HepG2 (cell line): ENCODE measurements at regions not wholly inside any gene's neighbourhood (a gene's known extent, or its start where the extent isn't known, plus 50 kb on each side); places are given as distances from the start of the nearest gene placed in this dataset.
A peak's percentile ranks its signal among the peaks of the same experiment; 100 is the strongest.

Experiments
- ATAC-seq: fragments of 200-7000 bp; cut with Tn5 transposase; 3 replicates; pipeline ENCODE4 v1.9.1; 2020; ENCODE audit warnings: mild to moderate bottlenecking, moderate library complexity
- BruUV-seq: library from RNA; stranded (reverse); fragments of 400-500 nt; replicated peaks from 2 replicates; lab custom pipeline; 2021; lab: Mats Ljungman, UMichigan
- CTCF ChIA-PET: fragments of 300-600 bp; formaldehyde crosslinking; extraction: SDS; loops from one replicate; lab custom pipeline; 2021; ENCODE audit warnings: low total read pairs, inconsistent platforms, low intra/inter-chr PET ratio; lab: Yijun Ruan, JAX
- POLR2A ChIA-PET: fragments of 350-600 bp; sonication (Branson Sonifier 250); formaldehyde crosslinking; loops from one replicate; lab custom pipeline; 2020; ENCODE audit warnings: antibody characterized with exemption, inconsistent platforms; lab: Yijun Ruan, JAX
- DNase-seq: peaks from one replicate; pipeline ENCODE4 v3.0.0-alpha.2; 2015; ENCODE audit warnings: low spot score
- FAIRE-seq: peaks from 3 replicates; lab custom pipeline; 2011; peaks lifted over from hg19 to GRCh38; lab: Jason Lieb, UNC
- H2AFZ ChIP-seq: one replicate; pipeline ENCODE4 v1.6.1; 2011; ENCODE audit warnings: low read length, inconsistent platforms
- H3K27ac ChIP-seq: fragments of 300-600 bp; 3 replicates; pipeline ENCODE4 v1.8.0; 2011; ENCODE audit warnings: mixed run types, mild to moderate bottlenecking, mixed read lengths, low read length, inconsistent platforms; ENCODE audit not compliant: insufficient read depth; ENCODE audit errors: extremely low read length
- H3K27me3 ChIP-seq, 2 experiments: fragments of 200-600 bp in 1 of 2; 2 replicates in 1 of 2; 3 replicates in 1 of 2; pipeline versions ENCODE4 v1.6.0 to v1.8.0; 2011; ENCODE audit warnings: low read length in 2 of 2, mild to moderate bottlenecking in 2 of 2, moderate library complexity in 2 of 2, inconsistent platforms in 1 of 2; ENCODE audit not compliant: insufficient read depth in 2 of 2, control insufficient read depth in 1 of 2
- H3K36me3 ChIP-seq, 2 experiments: fragments of 200-600 bp in 1 of 2; replicated peaks in 1 of 2; 2 replicates in 1 of 2; 3 replicates in 1 of 2; pipeline versions ENCODE4 v1.5.1 to v1.8.0; 2011; ENCODE audit warnings: low read length in 2 of 2, inconsistent platforms in 1 of 2; ENCODE audit not compliant: insufficient read depth in 2 of 2, control insufficient read depth in 1 of 2
- H3K4me1 ChIP-seq: 2 replicates; pipeline ENCODE4 v1.5.1; 2012; ENCODE audit warnings: low read length, inconsistent platforms; ENCODE audit not compliant: insufficient read depth
- H3K4me2 ChIP-seq: 2 replicates; pipeline ENCODE4 v1.6.0; 2011; ENCODE audit warnings: low read depth, low read length, inconsistent platforms
- H3K4me3 ChIP-seq, 3 experiments: fragments of 200-600 bp in 1 of 3; sonication (generic), shearing (Covaris generic) in 1 of 3; replicated peaks in 1 of 3; 2 replicates each; pipeline ENCODE4 v1.5.1; 2011 to 2016; ENCODE audit warnings: low read length in 3 of 3, inconsistent platforms in 2 of 3, low read depth in 2 of 3, mild to moderate bottlenecking in 2 of 3, control low read depth in 1 of 3, mixed read lengths in 1 of 3; ENCODE audit not compliant: insufficient read depth in 1 of 3
- H3K79me2 ChIP-seq: one replicate; pipeline ENCODE4 v1.6.1; 2011; ENCODE audit warnings: low read length, inconsistent platforms; ENCODE audit not compliant: insufficient read depth
- H3K9ac ChIP-seq: 2 replicates; pipeline ENCODE4 v1.6.0; 2011; ENCODE audit warnings: mild to moderate bottlenecking, low read depth, low read length, inconsistent platforms; ENCODE audit not compliant: insufficient read depth
- H3K9me3 ChIP-seq: 2 replicates; pipeline ENCODE4 v1.5.1; 2012; ENCODE audit warnings: mild to moderate bottlenecking, low read length
- H4K20me1 ChIP-seq: 2 replicates; pipeline ENCODE4 v1.6.0; 2011; ENCODE audit warnings: inconsistent platforms, mild to moderate bottlenecking, low read length, moderate library complexity; ENCODE audit not compliant: insufficient read depth
- CTCF ChIP-seq: sonication (generic); formaldehyde crosslinking; IDR thresholded peaks from 2 replicates; pipeline ENCODE4 v1.5.0; 2020; ENCODE audit warnings: mild to moderate bottlenecking, missing genetic modification reagents, moderate library complexity
- MAFF ChIP-seq: IDR thresholded peaks from 2 replicates; pipeline ENCODE4 v1.6.1; 2011; ENCODE audit warnings: low read depth, low read length, improper control_type of control experiment
- MAFK ChIP-seq, 2 experiments: IDR thresholded peaks in 1 of 2; conservative IDR thresholded peaks in 1 of 2; 2 replicates each; pipeline ENCODE4 v1.6.1; 2011; ENCODE audit warnings: improper control_type of control experiment in 2 of 2, low read length in 2 of 2
- MIER3 ChIP-seq: IDR thresholded peaks from 2 replicates; pipeline ENCODE4 v1.6.1; 2016; ENCODE audit warnings: missing compliant biosample characterization, borderline replicate concordance
- PBX2 ChIP-seq: IDR thresholded peaks from 2 replicates; pipeline ENCODE4 v1.6.1; 2016; ENCODE audit warnings: control low read depth
- SMC3 ChIP-seq: IDR thresholded peaks from 2 replicates; pipeline ENCODE4 v1.6.1; 2011; ENCODE audit warnings: low read length, improper control_type of control experiment
- STAG1 ChIP-seq: sonication (generic); formaldehyde crosslinking; IDR thresholded peaks from 2 replicates; pipeline ENCODE4 v1.4.0; 2020; ENCODE audit warnings: missing genetic modification reagents
- ZNF761 ChIP-seq: sonication (generic); formaldehyde crosslinking; conservative IDR thresholded peaks from 2 replicates; pipeline ENCODE4 v1.4.0; 2020; ENCODE audit warnings: mild to moderate bottlenecking, missing genetic modification reagents
- WGBS: methylation state at CpG from one replicate; pipeline ENCODE4 v1.1.6; 2017; ENCODE audit warnings: low lambda C conversion rate; 5-methylcytosine and 5-hydroxymethylcytosine counted together
- in situ Hi-C: cut with HindIII; loops from 2 replicates; pipeline ENCODE4 v1.10.0; 2017; ENCODE audit warnings: low pct_unique_long_range_greater_than_20kb; ENCODE audit not compliant: extremely low pct_ligation_motif_present
- intact Hi-C: fragments of 100-400 bp; cut with micrococcal nuclease; formaldehyde crosslinking; loops from one replicate; pipeline ENCODE4 v1.10.0; 2022; ENCODE audit not compliant: unreplicated experiment

DNA sequence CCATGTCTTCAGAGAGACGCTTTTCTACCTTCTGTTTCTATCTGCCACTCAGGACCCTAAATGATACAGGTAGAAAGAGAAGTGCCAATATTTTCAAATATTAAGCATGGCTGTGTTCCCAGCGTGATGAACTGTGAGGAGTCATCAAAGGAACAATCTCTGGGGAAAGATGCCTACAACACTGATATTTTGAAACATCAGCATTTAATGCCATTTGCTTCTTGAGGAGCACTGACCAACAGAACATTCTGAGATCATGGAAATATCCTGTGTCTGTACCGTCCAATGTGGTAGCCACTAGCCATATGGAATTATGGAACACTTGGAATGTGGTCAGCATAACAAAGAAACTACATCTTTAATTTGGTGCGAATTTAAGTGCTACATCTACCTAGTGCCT, 117.9 kb upstream of the COL6A5 start:
- intact Hi-C loops = no loop called here

DNA sequence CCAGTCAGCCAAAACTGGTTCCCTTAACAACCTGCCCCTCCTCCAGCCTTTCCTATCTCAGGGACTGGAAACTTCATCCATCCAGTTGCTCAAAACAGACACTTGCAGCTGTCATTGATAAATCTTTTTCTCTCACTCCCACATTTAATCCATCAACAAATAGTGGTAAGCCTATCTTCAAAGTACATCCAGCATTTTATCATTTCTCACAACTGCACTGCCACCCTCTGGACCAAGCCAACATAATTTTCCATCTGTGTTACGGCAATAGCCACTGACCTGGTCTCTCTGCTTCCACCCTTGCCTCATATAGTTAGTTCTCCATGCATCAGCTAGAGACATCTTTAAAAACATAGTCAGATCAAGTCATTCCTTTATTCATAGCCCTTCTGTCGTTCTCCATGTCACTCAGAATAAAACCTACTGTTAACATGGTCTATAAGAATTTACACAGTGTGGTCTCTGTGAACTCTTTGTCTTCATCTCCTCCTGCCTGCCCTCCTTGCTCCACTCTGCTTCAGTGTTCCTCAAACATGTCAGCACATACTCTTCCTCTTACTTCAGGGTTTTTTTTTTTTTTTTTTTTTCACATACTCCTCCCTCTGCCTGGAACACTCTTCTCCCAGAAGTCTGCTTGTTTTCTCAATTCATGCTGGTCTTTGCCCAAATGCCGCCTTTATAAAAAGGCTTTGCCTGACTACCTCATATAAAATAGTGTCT, 102.5 kb upstream of the COL6A5 start:
- in situ Hi-C loops = no loop called here
- Histone ChIP-seq H3K36me3 (no peaks in the 10 kb centered on the region), H3K79me2 (no peaks in the 10 kb centered on the region), H3K27ac (no peak overlapping the region), H3K4me2 (no peak overlapping the region), H3K9me3 (no peaks in the 10 kb centered on the region), H3K4me3 (no peak overlapping the region), H3K4me1 (no peaks in the 10 kb centered on the region), H3K27me3 (no peaks in the 10 kb centered on the region), H4K20me1 (no peaks in the 10 kb centered on the region), H3K9ac (no peak overlapping the region), H2AFZ (no peak overlapping the region)
- BruUV-seq = no TSS peak
- intact Hi-C loops = no loop called here
- CTCF ChIA-PET = no interaction called here
- ATAC-seq (peak; percentile 62), DNase-seq (peak; percentile 9), FAIRE-seq (no peak)
- WGBS = 13% methylated on average over 3 of the region's 3 CpGs
- TF ChIP-seq STAG1 (peak; percentile 56), SMC3 (peak; percentile 50; the same call in 1 of the 2 replicates), ZNF761 (CRISPR knock-in tag) (no peak), CTCF (peak; percentile 59)
- POLR2A ChIA-PET = no interaction called here

More for the DNA sequence above, 117.9 kb upstream of the COL6A5 start:
- H3K4me1 ChIP-seq = no peaks in the 10 kb centered on the region
- no peaks in the 10 kb centered on the region for H3K36me3 ChIP-seq
- in situ Hi-C loops = no loop called here
- no peak for DNase-seq
- no peaks in the 10 kb centered on the region for H3K79me2 ChIP-seq
- H3K4me3 ChIP-seq = no peak overlapping the region
- no peak overlapping the region for H3K9ac ChIP-seq
- peak; percentile 54 to 71; a peak in 3 of 4 replicates for TF ChIP-seq MAFK (conservative IDR thresholded peaks at IDR 0.05 in 1 of 2, IDR thresholded peaks at IDR 0.05 in 1 of 2; ENCODE audit: low read length in 2 of 2)
- TF ChIP-seq PBX2 (CRISPR knock-in tag) = no peak
- TF ChIP-seq MIER3 (CRISPR knock-in tag) = no peak
- peak; percentile 55; the same call in 1 of the 2 replicates for TF ChIP-seq MAFF
- no peak overlapping the region for H3K27ac ChIP-seq
- ATAC-seq = no peak
- POLR2A ChIA-PET = no interaction called here
- no peak overlapping the region for H3K4me2 ChIP-seq
- WGBS = 2% methylated on average over 4 of the region's 4 CpGs
- no peak for FAIRE-seq
- CTCF ChIA-PET = no interaction called here
- no peak overlapping the region for H2AFZ ChIP-seq
- BruUV-seq = no TSS peak
- H3K9me3 ChIP-seq = no peaks in the 10 kb centered on the region
- no peaks in the 10 kb centered on the region for H3K27me3 ChIP-seq
- no peaks in the 10 kb centered on the region for H4K20me1 ChIP-seq
